ENCODE measurements at regions not wholly inside any gene's neighbourhood (a gene's known extent, or its start where the extent isn't known, plus 50 kb on each side); places are given as distances from the start of the nearest gene placed in this dataset.

DNA sequence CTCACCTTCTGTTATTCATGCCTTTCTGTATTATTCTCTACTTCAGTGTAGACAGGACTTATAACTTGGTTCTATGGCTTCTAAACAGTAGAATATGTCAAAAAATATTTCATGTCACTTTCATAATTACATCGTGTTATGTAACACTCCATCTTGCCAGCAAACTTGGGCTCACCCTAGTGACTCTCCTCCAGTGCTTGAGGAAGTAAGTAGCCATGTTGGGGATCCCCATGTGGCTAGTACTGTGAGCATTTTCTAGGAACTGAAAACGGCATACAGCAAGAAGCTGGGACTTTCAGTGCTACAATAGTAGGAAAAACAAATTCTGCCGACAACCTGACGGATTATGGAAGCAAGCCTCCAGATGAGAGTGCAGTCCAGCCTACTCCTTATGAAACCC lies 495.6 kb downstream of the SLITRK6 start:
- no peaks in the 10 kb centered on the region for H3K4me1 ChIP-seq (ENCODE audit: insufficient read depth, low read length, severe bottlenecking)
- H3K27me3 ChIP-seq (ENCODE audit: insufficient read depth, low read length) = no peaks in the 10 kb centered on the region
- no peak overlapping the region for H2AFZ ChIP-seq (ENCODE audit: low read length)
- no peak overlapping the region for H3K4me2 ChIP-seq (ENCODE audit: low read length)
- no peaks in the 10 kb centered on the region for H3K79me2 ChIP-seq (ENCODE audit: insufficient read depth, low read length)
- TF ChIP-seq EZH2 (IDR thresholded peaks at IDR 0.05; ENCODE audit: borderline replicate concordance, low read length) = no peak
- TF ChIP-seq, protein P1, sequence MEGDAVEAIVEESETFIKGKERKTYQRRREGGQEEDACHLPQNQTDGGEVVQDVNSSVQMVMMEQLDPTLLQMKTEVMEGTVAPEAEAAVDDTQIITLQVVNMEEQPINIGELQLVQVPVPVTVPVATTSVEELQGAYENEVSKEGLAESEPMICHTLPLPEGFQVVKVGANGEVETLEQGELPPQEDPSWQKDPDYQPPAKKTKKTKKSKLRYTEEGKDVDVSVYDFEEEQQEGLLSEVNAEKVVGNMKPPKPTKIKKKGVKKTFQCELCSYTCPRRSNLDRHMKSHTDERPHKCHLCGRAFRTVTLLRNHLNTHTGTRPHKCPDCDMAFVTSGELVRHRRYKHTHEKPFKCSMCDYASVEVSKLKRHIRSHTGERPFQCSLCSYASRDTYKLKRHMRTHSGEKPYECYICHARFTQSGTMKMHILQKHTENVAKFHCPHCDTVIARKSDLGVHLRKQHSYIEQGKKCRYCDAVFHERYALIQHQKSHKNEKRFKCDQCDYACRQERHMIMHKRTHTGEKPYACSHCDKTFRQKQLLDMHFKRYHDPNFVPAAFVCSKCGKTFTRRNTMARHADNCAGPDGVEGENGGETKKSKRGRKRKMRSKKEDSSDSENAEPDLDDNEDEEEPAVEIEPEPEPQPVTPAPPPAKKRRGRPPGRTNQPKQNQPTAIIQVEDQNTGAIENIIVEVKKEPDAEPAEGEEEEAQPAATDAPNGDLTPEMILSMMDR (IDR thresholded peaks at IDR 0.05; ENCODE audit: low read length) = no peak
- H3K27ac ChIP-seq (ENCODE audit: low read depth, low read length, poor library complexity, severe bottlenecking) = no peak overlapping the region
- no peaks in the 10 kb centered on the region for H3F3A ChIP-seq (ENCODE audit: insufficient read depth, low read length)
- no peak overlapping the region for H3K9ac ChIP-seq (ENCODE audit: low read length)
- no peaks in the 10 kb centered on the region for H3K36me3 ChIP-seq (ENCODE audit: insufficient read depth, low read length)
- H3K4me3 ChIP-seq (ENCODE audit: low read depth, low read length, poor library complexity, severe bottlenecking) = no peak overlapping the region
- no peaks in the 10 kb centered on the region for H3K9me3 ChIP-seq (ENCODE audit: low read length)
- H3K9me2 ChIP-seq (ENCODE audit: low read depth, low read length) = no peaks in the 10 kb centered on the region
- no peaks in the 10 kb centered on the region for H4K20me1 ChIP-seq (ENCODE audit: insufficient read depth, low read length)

DNA sequence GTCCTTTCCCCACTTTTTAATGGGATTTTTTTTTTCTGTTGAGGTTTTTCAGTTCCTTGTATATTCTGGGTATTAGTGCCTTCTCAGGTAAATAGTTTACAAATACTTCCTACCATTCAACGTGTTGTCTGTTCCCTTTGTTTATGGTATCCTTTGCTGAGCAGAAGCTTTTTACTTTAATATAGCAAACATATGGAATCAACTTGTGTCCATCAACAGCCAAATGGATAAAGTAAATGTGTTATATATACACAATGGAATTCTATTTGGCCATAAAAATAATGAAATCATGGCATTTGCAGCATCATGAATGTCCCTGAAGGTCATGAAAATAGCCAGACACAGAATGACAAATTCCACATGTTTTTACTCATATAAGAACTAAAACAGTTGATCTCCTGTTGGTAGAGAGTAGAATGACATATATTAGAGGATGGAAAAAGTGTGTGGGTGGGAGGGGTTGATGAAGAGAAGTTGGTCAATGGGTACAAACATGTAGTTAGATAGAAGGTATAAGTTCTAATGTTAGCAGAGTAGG lies 500.8 kb downstream of the SLITRK6 start:
- H3K79me2 ChIP-seq (ENCODE audit: insufficient read depth, low read length) = no peaks in the 10 kb centered on the region
- no peak overlapping the region for H3K27ac ChIP-seq (ENCODE audit: low read depth, low read length, poor library complexity, severe bottlenecking)
- peaks cover 12% of the 10 kb centered on the region for H3K4me1 ChIP-seq (ENCODE audit: insufficient read depth, low read length, severe bottlenecking)
- H3K4me2 ChIP-seq (ENCODE audit: low read length) = no peak overlapping the region
- no peaks in the 10 kb centered on the region for H3K27me3 ChIP-seq (ENCODE audit: insufficient read depth, low read length)
- no peak overlapping the region for H3K4me3 ChIP-seq (ENCODE audit: low read depth, low read length, poor library complexity, severe bottlenecking)
- no peaks in the 10 kb centered on the region for H3K9me3 ChIP-seq (ENCODE audit: low read length)
- H3K9ac ChIP-seq (ENCODE audit: low read length) = no peak overlapping the region
- 0 out of 2 replicates have a peak, but pooled peaks cover 3% of the 10 kb centered on the region for H3K9me2 ChIP-seq (ENCODE audit: low read depth, low read length)
- no peaks in the 10 kb centered on the region for H3K36me3 ChIP-seq (ENCODE audit: insufficient read depth, low read length)
- H4K20me1 ChIP-seq (ENCODE audit: insufficient read depth, low read length) = no peaks in the 10 kb centered on the region
- H2AFZ ChIP-seq (ENCODE audit: low read length) = no peak overlapping the region
- TF ChIP-seq, protein P1 (IDR thresholded peaks at IDR 0.05; ENCODE audit: low read length) = no peak
- no peak for TF ChIP-seq EZH2 (IDR thresholded peaks at IDR 0.05; ENCODE audit: borderline replicate concordance, low read length)
- H3F3A ChIP-seq (ENCODE audit: insufficient read depth, low read length) = no peaks in the 10 kb centered on the region

DNA sequence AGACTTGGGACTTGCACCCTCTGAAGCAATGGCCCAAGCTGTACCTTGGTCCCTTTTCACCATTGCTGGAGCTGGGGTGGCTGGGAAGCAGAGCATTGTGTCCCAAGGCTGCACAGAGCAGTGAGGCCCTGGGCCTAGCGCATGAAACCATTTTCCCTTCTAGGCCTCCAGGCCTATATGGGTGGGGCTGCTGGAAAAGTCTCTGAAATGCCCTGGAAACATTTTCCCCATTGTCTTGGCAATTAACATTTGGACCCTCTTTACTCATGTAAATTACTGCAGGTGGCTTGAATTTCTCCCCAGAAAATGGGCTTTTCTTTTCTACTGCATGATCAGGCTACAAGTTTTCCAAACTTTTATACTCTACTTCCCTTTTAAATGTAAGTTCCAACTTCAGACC lies 510.5 kb downstream of the SLITRK6 start:
- Histone ChIP-seq H3K9me3 (ENCODE audit: low read length) (no peaks in the 10 kb centered on the region), H3K9me2 (ENCODE audit: low read depth, low read length) (no peaks in the 10 kb centered on the region), H3K36me3 (ENCODE audit: insufficient read depth, low read length) (no peaks in the 10 kb centered on the region), H3K27ac (ENCODE audit: low read depth, low read length, poor library complexity, severe bottlenecking) (no peak overlapping the region), H3K9ac (ENCODE audit: low read length) (no peak overlapping the region), H3K4me2 (ENCODE audit: low read length) (no peak overlapping the region), H3K79me2 (ENCODE audit: insufficient read depth, low read length) (no peaks in the 10 kb centered on the region), H3K4me1 (ENCODE audit: insufficient read depth, low read length, severe bottlenecking) (peaks cover 12% of the 10 kb centered on the region), H2AFZ (ENCODE audit: low read length) (no peak overlapping the region), H3K4me3 (ENCODE audit: low read depth, low read length, poor library complexity, severe bottlenecking) (no peak overlapping the region), H3F3A (ENCODE audit: insufficient read depth, low read length) (no peaks in the 10 kb centered on the region), H4K20me1 (ENCODE audit: insufficient read depth, low read length) (no peaks in the 10 kb centered on the region), H3K27me3 (ENCODE audit: insufficient read depth, low read length) (no peaks in the 10 kb centered on the region)
- TF ChIP-seq EZH2 (IDR thresholded peaks at IDR 0.05; ENCODE audit: borderline replicate concordance, low read length) = no peak
- TF ChIP-seq, protein P1 (IDR thresholded peaks at IDR 0.05; ENCODE audit: low read length) = no peak
